Prostate gland (tissue), 2 donors: ENCODE measurements at regions not wholly inside any gene's neighbourhood (a gene's known extent, or its start where the extent isn't known, plus 50 kb on each side); places are given as distances from the start of the nearest gene placed in this dataset.

Source experiments
- CTCF ChIP-seq, 4 experiments: fragments of 200-600 bp in 2 of 4; fragments of 450-650 bp in 2 of 4; sonication (generic) in 2 of 4; IDR thresholded peaks; 1 replicate in 3 of 4; 2 replicates in 1 of 4; pipeline ENCODE4 v1.5.1; 2016 to 2019; ENCODE audit warnings: antibody characterized with exemption in 4 of 4, mild to moderate bottlenecking in 2 of 4, moderate library complexity in 2 of 4
- POLR2A ChIP-seq: fragments of 450-650 bp; IDR thresholded peaks from one replicate; pipeline ENCODE4 v1.6.1; 2016; ENCODE audit warnings: antibody characterized with exemption, mild to moderate bottlenecking

GRCh38 chr9:135216791-135217441 is 129.4 kb downstream of the OLFM1 start:
- TF ChIP-seq CTCF (IDR thresholded peaks at IDR 0.05) (no peak), POLR2A (no peak)
